H9 (cell line): ENCODE measurements at regions not wholly inside any gene's neighbourhood (a gene's known extent, or its start where the extent isn't known, plus 50 kb on each side); places are given as distances from the start of the nearest gene placed in this dataset.

Experiments
- DNase-seq: peaks from one replicate; pipeline ENCODE4 v3.0.0-alpha.2; 2017
- H2AFZ ChIP-seq: one replicate; pipeline ENCODE4 v1.6.1; 2013; ENCODE audit warnings: mild to moderate bottlenecking, low read length, control low read depth, moderate library complexity
- H2AK5ac ChIP-seq: 2 replicates; pipeline ENCODE4 v1.6.1; 2013; ENCODE audit warnings: low read length, control low read depth, mixed read lengths; ENCODE audit not compliant: insufficient read length
- H2BK120ac ChIP-seq: one replicate; pipeline ENCODE4 v1.6.1; 2013; ENCODE audit warnings: low read depth, mild to moderate bottlenecking, low read length, control low read depth, inconsistent platforms; ENCODE audit not compliant: poor library complexity, severe bottlenecking
- H2BK12ac ChIP-seq: 2 replicates; pipeline ENCODE4 v1.6.1; 2013; ENCODE audit warnings: low read length, control low read depth, mixed read lengths, low read depth; ENCODE audit not compliant: insufficient read length
- H2BK15ac ChIP-seq: 2 replicates; pipeline ENCODE4 v1.6.1; 2013; ENCODE audit warnings: low read depth, low read length, control low read depth
- H2BK20ac ChIP-seq: one replicate; pipeline ENCODE4 v1.6.1; 2013; ENCODE audit warnings: low read depth, mild to moderate bottlenecking, low read length, control low read depth, inconsistent platforms; ENCODE audit not compliant: poor library complexity, severe bottlenecking
- H2BK5ac ChIP-seq: 2 replicates; pipeline ENCODE4 v1.6.1; 2013; ENCODE audit warnings: low read length, control low read depth, mixed read lengths; ENCODE audit not compliant: insufficient read length
- H3K14ac ChIP-seq: 2 replicates; pipeline ENCODE4 v1.6.1; 2013; ENCODE audit warnings: low read length, control low read depth; ENCODE audit not compliant: insufficient read depth
- H3K18ac ChIP-seq: 2 replicates; pipeline ENCODE4 v1.6.1; 2013; ENCODE audit warnings: low read depth, mild to moderate bottlenecking, mixed read lengths, low read length, control low read depth; ENCODE audit not compliant: insufficient read length
- H3K23ac ChIP-seq: 2 replicates; pipeline ENCODE4 v1.6.1; 2013; ENCODE audit warnings: low read length, control low read depth, mixed read lengths, low read depth; ENCODE audit not compliant: insufficient read length
- H3K23me2 ChIP-seq: 2 replicates; pipeline ENCODE4 v1.6.1; 2013; ENCODE audit warnings: low read depth, mild to moderate bottlenecking, mixed read lengths, low read length, control low read depth; ENCODE audit not compliant: insufficient read length, poor library complexity, severe bottlenecking
- H3K27ac ChIP-seq: 2 replicates; pipeline ENCODE4 v1.5.1; 2013; ENCODE audit warnings: low read length, control low read depth, mixed read lengths, low read depth; ENCODE audit not compliant: insufficient read length
- H3K27me3 ChIP-seq: 2 replicates; pipeline ENCODE4 v1.6.1; 2013; ENCODE audit warnings: low read length, control low read depth, inconsistent platforms; ENCODE audit not compliant: insufficient read depth
- H3K4ac ChIP-seq: 2 replicates; pipeline ENCODE4 v1.6.1; 2013; ENCODE audit warnings: low read depth, mild to moderate bottlenecking, control low read depth, inconsistent platforms, low read length, moderate library complexity
- H3K4me1 ChIP-seq: 2 replicates; pipeline ENCODE4 v1.6.1; 2013; ENCODE audit warnings: low read length, control low read depth, inconsistent platforms; ENCODE audit not compliant: insufficient read depth
- H3K4me2 ChIP-seq: 2 replicates; pipeline ENCODE4 v1.6.1; 2013; ENCODE audit warnings: low read length, control low read depth, mixed read lengths; ENCODE audit not compliant: insufficient read length, insufficient read depth
- H3K56ac ChIP-seq: 2 replicates; pipeline ENCODE4 v1.6.1; 2013; ENCODE audit warnings: low read depth, mild to moderate bottlenecking, mixed read lengths, low read length, control low read depth; ENCODE audit not compliant: insufficient read length
- H3K79me1 ChIP-seq: 2 replicates; pipeline ENCODE4 v1.6.1; 2013; ENCODE audit warnings: low read depth, mild to moderate bottlenecking, moderate library complexity, low read length, control low read depth, inconsistent platforms; ENCODE audit not compliant: insufficient read depth, poor library complexity, severe bottlenecking
- H3K79me2 ChIP-seq: 2 replicates; pipeline ENCODE4 v1.6.1; 2013; ENCODE audit warnings: low read length, control low read depth, inconsistent platforms; ENCODE audit not compliant: insufficient read depth
- H3K9ac ChIP-seq: 2 replicates; pipeline ENCODE4 v1.6.1; 2013; ENCODE audit warnings: low read length, control low read depth, mixed read lengths; ENCODE audit not compliant: insufficient read length; ENCODE audit errors: extremely low read depth
- H3K9me3 ChIP-seq: one replicate; pipeline ENCODE4 v1.6.1; 2013; ENCODE audit warnings: low read depth, low read length, inconsistent platforms; ENCODE audit not compliant: control insufficient read depth
- H3T11ph ChIP-seq: one replicate; pipeline ENCODE4 v1.6.1; 2013; ENCODE audit warnings: mild to moderate bottlenecking, low read length, control low read depth, inconsistent platforms
- H4K20me1 ChIP-seq: one replicate; pipeline ENCODE4 v1.6.1; 2013; ENCODE audit not compliant: control insufficient read depth, insufficient read length, insufficient read depth
- H4K5ac ChIP-seq: 2 replicates; pipeline ENCODE4 v1.6.1; 2013; ENCODE audit warnings: low read depth, mild to moderate bottlenecking, mixed read lengths, low read length, control low read depth; ENCODE audit not compliant: insufficient read length
- H4K8ac ChIP-seq: replicated peaks from 2 replicates; pipeline ENCODE4 v1.6.1; 2013; ENCODE audit warnings: low read length, control low read depth, mixed read lengths, low read depth; ENCODE audit not compliant: insufficient read length
- H4K91ac ChIP-seq: 2 replicates; pipeline ENCODE4 v1.6.1; 2013; ENCODE audit warnings: low read depth, mild to moderate bottlenecking, moderate library complexity, mixed read lengths, low read length, control low read depth; ENCODE audit not compliant: insufficient read length
- H3K27ac Mint-ChIP-seq, 3 experiments: 2 replicates in 2 of 3; 3 replicates in 1 of 3; pipeline ENCODE4 v1.8.0; 2020 to 2021; ENCODE audit warnings: mixed read lengths in 3 of 3, mild to moderate bottlenecking in 1 of 3, moderate library complexity in 1 of 3
- H3K27me3 Mint-ChIP-seq: 2 replicates; pipeline ENCODE4 v1.8.0; 2021; ENCODE audit warnings: low read depth, mild to moderate bottlenecking, moderate library complexity, mixed read lengths
- H3K36me3 Mint-ChIP-seq, 3 experiments: 2 replicates in 2 of 3; 3 replicates in 1 of 3; pipeline ENCODE4 v1.8.0; 2020 to 2021; ENCODE audit warnings: low read depth in 3 of 3, mixed read lengths in 3 of 3; ENCODE audit not compliant: insufficient read depth in 1 of 3
- H3K4me1 Mint-ChIP-seq, 2 experiments: 2 replicates each; pipeline ENCODE4 v1.8.0; 2020; ENCODE audit warnings: mixed read lengths in 2 of 2
- H3K4me3 Mint-ChIP-seq, 2 experiments: 2 replicates in 1 of 2; 3 replicates in 1 of 2; pipeline ENCODE4 v1.8.0; 2020 to 2021; ENCODE audit warnings: mild to moderate bottlenecking in 2 of 2, mixed read lengths in 2 of 2, moderate library complexity in 1 of 2
- H3K9me3 Mint-ChIP-seq, 2 experiments: 2 replicates in 1 of 2; 3 replicates in 1 of 2; pipeline ENCODE4 v1.8.0; 2020; ENCODE audit warnings: mild to moderate bottlenecking in 2 of 2, mixed read lengths in 2 of 2, moderate library complexity in 1 of 2
- WGBS: extraction: QIAGEN DNeasy Blood & Tissue Kit; methylation state at CpG from one replicate; pipeline ENCODE4 v1.1.7; 2013; ENCODE audit warnings: missing lambda C conversion rate, low lambda C conversion rate, mixed read lengths; ENCODE audit not compliant: insufficient read length; ENCODE audit errors: extremely low coverage; 5-methylcytosine and 5-hydroxymethylcytosine counted together
- TF ChIP-seq, protein P1 (sequence below): fragments of 200-600 bp; sonication (generic); conservative IDR thresholded peaks from 3 replicates; pipeline ENCODE4 v1.8.0; 2021; ENCODE audit warnings: antibody characterized with exemption, mild to moderate bottlenecking

DNA sequence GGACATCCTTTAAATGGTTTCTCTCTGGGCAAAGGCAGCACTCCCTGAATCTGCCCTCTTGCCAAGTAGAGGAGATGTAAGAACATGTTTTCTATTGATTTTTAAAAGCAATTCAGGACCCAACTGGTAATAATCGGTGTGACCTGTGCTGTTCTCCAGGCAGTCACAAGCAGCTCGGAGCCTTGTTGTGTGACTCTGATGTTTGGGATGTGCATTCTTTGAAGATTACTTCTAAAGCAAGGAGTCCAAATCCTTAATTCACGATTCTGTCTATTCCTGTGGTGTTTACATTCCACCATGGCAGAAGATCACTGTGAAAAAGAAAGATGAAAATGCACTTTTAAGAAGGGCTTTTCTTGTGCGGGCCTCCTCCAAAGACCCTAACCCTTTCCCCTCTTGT is 122.3 kb upstream of the ZNF536 start:
- H3K4me1 Mint-ChIP-seq, result peaks cover 16 to 21% of the 10 kb centered on the region in 2 experiments
- peaks cover 10% of the 10 kb centered on the region for H3K27me3 Mint-ChIP-seq
- WGBS, result no CpG with 5 or more reads among the region's 4 CpGs

More for the DNA sequence above, 122.3 kb upstream of the ZNF536 start:
- Histone ChIP-seq H3K4ac (no peak overlapping the region), H3K9me3 (no peaks in the 10 kb centered on the region), H4K5ac (no peak overlapping the region), H3T11ph (no peak overlapping the region), H4K8ac (no peak overlapping the region), H2AFZ (no peak overlapping the region), H3K27ac (no peak overlapping the region), H3K4me2 (no peak overlapping the region), H2BK5ac (no peak overlapping the region), H4K91ac (no peak overlapping the region), H3K23ac (no peak overlapping the region), H3K79me2 (no peaks in the 10 kb centered on the region), H3K18ac (no peak overlapping the region), H2BK15ac (no peak overlapping the region), H4K20me1 (no peaks in the 10 kb centered on the region), H2BK12ac (no peak overlapping the region), H3K4me1 (no peaks in the 10 kb centered on the region), H2BK120ac (no peak overlapping the region), H3K14ac (no peak overlapping the region), H3K27me3 (no peaks in the 10 kb centered on the region), H3K79me1 (no peaks in the 10 kb centered on the region), H2AK5ac (no peak overlapping the region), H3K9ac (no peak overlapping the region), H2BK20ac (no peak overlapping the region), H3K56ac (no peak overlapping the region), H3K23me2 (no peaks in the 10 kb centered on the region)
- TF ChIP-seq, protein P1, sequence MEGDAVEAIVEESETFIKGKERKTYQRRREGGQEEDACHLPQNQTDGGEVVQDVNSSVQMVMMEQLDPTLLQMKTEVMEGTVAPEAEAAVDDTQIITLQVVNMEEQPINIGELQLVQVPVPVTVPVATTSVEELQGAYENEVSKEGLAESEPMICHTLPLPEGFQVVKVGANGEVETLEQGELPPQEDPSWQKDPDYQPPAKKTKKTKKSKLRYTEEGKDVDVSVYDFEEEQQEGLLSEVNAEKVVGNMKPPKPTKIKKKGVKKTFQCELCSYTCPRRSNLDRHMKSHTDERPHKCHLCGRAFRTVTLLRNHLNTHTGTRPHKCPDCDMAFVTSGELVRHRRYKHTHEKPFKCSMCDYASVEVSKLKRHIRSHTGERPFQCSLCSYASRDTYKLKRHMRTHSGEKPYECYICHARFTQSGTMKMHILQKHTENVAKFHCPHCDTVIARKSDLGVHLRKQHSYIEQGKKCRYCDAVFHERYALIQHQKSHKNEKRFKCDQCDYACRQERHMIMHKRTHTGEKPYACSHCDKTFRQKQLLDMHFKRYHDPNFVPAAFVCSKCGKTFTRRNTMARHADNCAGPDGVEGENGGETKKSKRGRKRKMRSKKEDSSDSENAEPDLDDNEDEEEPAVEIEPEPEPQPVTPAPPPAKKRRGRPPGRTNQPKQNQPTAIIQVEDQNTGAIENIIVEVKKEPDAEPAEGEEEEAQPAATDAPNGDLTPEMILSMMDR, result no peak
- no peak for DNase-seq
- Mint-ChIP-seq H3K36me3 (no peaks in the 10 kb centered on the region), H3K4me3 (no peak overlapping the region), H3K27ac (no peak overlapping the region), H3K9me3 (no peaks in the 10 kb centered on the region)
